ENCODE measurements at regions not wholly inside any gene's neighbourhood (a gene's known extent, or its start where the extent isn't known, plus 50 kb on each side); places are given as distances from the start of the nearest gene placed in this dataset.

DNA sequence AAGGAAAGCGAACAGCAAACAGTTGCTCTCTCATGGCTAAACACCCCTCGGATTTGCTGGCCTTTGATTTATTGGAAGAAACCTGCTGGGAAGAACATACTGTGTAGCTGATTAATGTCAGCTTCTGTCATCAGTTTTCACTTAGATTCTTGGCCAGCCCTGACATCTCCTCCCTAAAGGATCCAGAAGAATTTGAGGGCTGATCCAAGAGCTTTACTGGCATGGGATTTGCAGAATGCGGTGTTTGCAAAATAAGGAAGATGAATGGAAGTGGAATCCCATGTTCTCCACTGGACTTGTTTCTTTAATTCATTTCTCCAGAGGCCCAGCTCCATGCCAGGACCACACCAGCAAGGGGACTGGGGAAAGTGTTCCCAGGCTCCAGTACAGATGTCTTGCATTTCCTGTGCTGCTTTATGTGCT, 80.5 kb downstream of the RDH14 start:
- Histone ChIP-seq H3K4me1 (no peaks in the 10 kb centered on the region), H3K27ac (no peak overlapping the region)
- 69 to 71% methylated on average over 3 of the region's 3 CpGs for WGBS, 2 donors

DNA sequence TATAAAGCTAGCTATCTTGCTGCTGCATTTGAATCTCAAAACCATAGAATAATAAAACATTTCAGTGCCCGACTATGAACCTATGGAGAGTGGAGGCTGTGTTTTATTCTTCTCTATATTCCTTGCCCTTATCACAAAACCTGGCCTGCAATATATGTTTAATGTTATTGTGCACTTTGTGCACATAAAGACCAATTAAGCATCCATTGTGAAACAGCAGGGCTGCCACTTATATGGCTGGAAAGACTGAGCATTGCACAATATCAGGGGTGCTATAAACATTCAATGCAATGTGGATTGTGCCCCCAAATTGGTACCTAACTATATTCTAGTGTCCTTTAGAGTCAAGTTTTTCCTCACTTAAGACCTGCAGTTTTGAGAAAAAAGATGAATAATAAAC, 83.2 kb downstream of the RDH14 start:
- H3K36me3 ChIP-seq, result no peaks in the 10 kb centered on the region
- no peaks in the 10 kb centered on the region for H3K4me1 ChIP-seq
- H3K9me3 ChIP-seq, result no peaks in the 10 kb centered on the region
- no peak overlapping the region for H3K4me3 ChIP-seq (replicated peaks in 1 of 3)
- TF ChIP-seq POLR2A (IDR thresholded peaks at IDR 0.05), result no peak
- TF ChIP-seq CTCF (IDR thresholded peaks at IDR 0.05), result no peak
- no peak overlapping the region for H3K27ac ChIP-seq
- WGBS, 2 donors, result 86 to 95% methylated on average over 1 of the region's 1 CpG
- no peaks in the 10 kb centered on the region for H3K27me3 ChIP-seq
- DNase-seq, result no peak
- intact Hi-C loops (cut with DNase I), result no loop called here

More for the DNA sequence above, 80.5 kb downstream of the RDH14 start:
- intact Hi-C loops (cut with DNase I), result no loop called here
- no peak for TF ChIP-seq POLR2A (IDR thresholded peaks at IDR 0.05)
- TF ChIP-seq CTCF (IDR thresholded peaks at IDR 0.05), result no peak
- DNase-seq, result no peak
- no peaks in the 10 kb centered on the region for H3K9me3 ChIP-seq
- no peaks in the 10 kb centered on the region for H3K36me3 ChIP-seq
- no peak overlapping the region for H3K4me3 ChIP-seq (replicated peaks in 1 of 3)
- no peaks in the 10 kb centered on the region for H3K27me3 ChIP-seq

- H3K9me3 ChIP-seq, result no peaks in the 10 kb centered on the region
- H3K27ac ChIP-seq, result no peak overlapping the region
- no peak for TF ChIP-seq POLR2A (IDR thresholded peaks at IDR 0.05)
- TF ChIP-seq CTCF (IDR thresholded peaks at IDR 0.05), result no peak
- no peaks in the 10 kb centered on the region for H3K27me3 ChIP-seq
- intact Hi-C loops (cut with DNase I), result no loop called here
- H3K36me3 ChIP-seq, result no peaks in the 10 kb centered on the region
- DNase-seq, result no peak
- no peak overlapping the region for H3K4me3 ChIP-seq (replicated peaks in 1 of 3)
- no peaks in the 10 kb centered on the region for H3K4me1 ChIP-seq
- whole genome bisulfite sequencing, 2 donors, result 87 to 94% methylated on average over 3 of the region's 3 CpGs
Observed at GRCh38 chr2:18476484-18476883, 84.0 kb downstream of the RDH14 start.

GRCh38 chr2:18475884-18476283, 84.6 kb downstream of the RDH14 start:
- intact Hi-C loops (cut with DNase I), result no loop called here
- TF ChIP-seq CTCF (IDR thresholded peaks at IDR 0.05), result no peak
- TF ChIP-seq POLR2A (IDR thresholded peaks at IDR 0.05), result no peak
- whole genome bisulfite sequencing, 2 donors, result 91 to 97% methylated on average over 2 of the region's 2 CpGs
- Histone ChIP-seq H3K36me3 (no peaks in the 10 kb centered on the region), H3K9me3 (no peaks in the 10 kb centered on the region), H3K27me3 (no peaks in the 10 kb centered on the region), H3K4me1 (no peaks in the 10 kb centered on the region), H3K4me3 (replicated peaks in 1 of 3) (no peak overlapping the region), H3K27ac (no peak overlapping the region)
- no peak for DNase-seq

GRCh38 chr2:18474700-18475099, 85.8 kb downstream of the RDH14 start:
- Histone ChIP-seq H3K4me3 (replicated peaks in 1 of 3) (no peak overlapping the region), H3K9me3 (no peaks in the 10 kb centered on the region), H3K4me1 (no peaks in the 10 kb centered on the region), H3K36me3 (no peaks in the 10 kb centered on the region), H3K27ac (no peak overlapping the region), H3K27me3 (no peaks in the 10 kb centered on the region)
- DNase-seq, result no peak
- 76 to 83% methylated on average over 1 of the region's 1 CpG for WGBS, 2 donors
- TF ChIP-seq CTCF (IDR thresholded peaks at IDR 0.05) (no peak), POLR2A (IDR thresholded peaks at IDR 0.05) (no peak)
- intact Hi-C loops (cut with DNase I), result no loop called here
